HepG2 (cell line): ENCODE measurements at regions not wholly inside any gene's neighbourhood (a gene's known extent, or its start where the extent isn't known, plus 50 kb on each side); places are given as distances from the start of the nearest gene placed in this dataset.

ENCODE experiments used
- GABPA ChIP-seq, 2 experiments: IDR thresholded peaks; 2 replicates each; pipeline ENCODE4 v1.6.1; 2011 to 2016; ENCODE audit warnings: low read depth in 2 of 2, low read length in 1 of 2, missing biosample characterization in 1 of 2, missing genetic modification characterization in 1 of 2
- SPEN ChIP-seq: sonication (generic); formaldehyde crosslinking; IDR thresholded peaks from 2 replicates; pipeline ENCODE4 v1.5.1; 2020; ENCODE audit warnings: low read depth, mild to moderate bottlenecking, missing genetic modification reagents
- ZNF263 ChIP-seq: sonication (generic); formaldehyde crosslinking; IDR thresholded peaks from 2 replicates; pipeline ENCODE4 v1.4.0; 2020; ENCODE audit warnings: missing genetic modification reagents
- ZNF652 ChIP-seq: IDR thresholded peaks from 2 replicates; pipeline ENCODE4 v1.6.1; 2016; ENCODE audit warnings: low read depth, borderline replicate concordance

GRCh38 chr3:15923640-15924405 is 126.0 kb upstream of the ANKRD28 start:
- TF ChIP-seq SPEN (CRISPR knock-in tag) (no peak), GABPA (IDR thresholded peaks at IDR 0.05; ENCODE audit: low read depth, low read length) (no peak), GABPA (CRISPR knock-in tag; IDR thresholded peaks at IDR 0.05; ENCODE audit: low read depth) (no peak), ZNF652 (no peak), ZNF263 (no peak)
